HEK293 (cell line): ENCODE measurements at regions not wholly inside any gene's neighbourhood (a gene's known extent, or its start where the extent isn't known, plus 50 kb on each side); places are given as distances from the start of the nearest gene placed in this dataset.

Experiments used
- CTCF ChIA-PET: fragments of 350-600 bp; formaldehyde crosslinking; extraction: SDS; loops from one replicate; lab custom pipeline; 2021; ENCODE audit warnings: antibody characterized with exemption; lab: Yijun Ruan, JAX
- POLR2A ChIA-PET: fragments of 300-600 bp; formaldehyde crosslinking; extraction: SDS; loops from one replicate; lab custom pipeline; 2020; ENCODE audit warnings: antibody characterized with exemption, inconsistent platforms; lab: Yijun Ruan, JAX
- H3K27ac ChIP-seq: fragments of 200-500 bp; sonication (Bioruptor generic); 2 replicates; pipeline ENCODE4 v1.5.1; 2014; ENCODE audit warnings: low read depth, low read length, control low read depth, inconsistent platforms; ENCODE audit errors: extremely low read depth
- H3K36me3 ChIP-seq, 2 experiments: fragments of 200-500 bp in 1 of 2; sonication (Bioruptor generic) in 1 of 2; 1 replicate in 1 of 2; 2 replicates in 1 of 2; pipeline ENCODE4 v1.5.1; 2014 to 2017; ENCODE audit warnings: inconsistent platforms in 2 of 2, low read length in 2 of 2; ENCODE audit not compliant: control insufficient read depth in 2 of 2, insufficient read depth in 1 of 2
- H3K4me1 ChIP-seq: fragments of 200-500 bp; sonication (Bioruptor generic); 2 replicates; pipeline ENCODE4 v1.5.1; 2014; ENCODE audit warnings: mild to moderate bottlenecking, low read length, inconsistent platforms; ENCODE audit not compliant: control insufficient read depth, insufficient read depth
- H3K4me3 ChIP-seq: 2 replicates; pipeline ENCODE4 v1.5.1; 2011; ENCODE audit warnings: low read depth, mild to moderate bottlenecking, control low read depth, low read length, moderate library complexity
- H3K9me3 ChIP-seq: fragments of 200-500 bp; sonication (Bioruptor generic); 2 replicates; pipeline ENCODE4 v1.5.1; 2014; ENCODE audit warnings: low read depth, low read length, inconsistent platforms; ENCODE audit not compliant: control insufficient read depth, insufficient read depth
- FEZF1 ChIP-seq: fragments of 450-650 bp; formaldehyde crosslinking; IDR thresholded peaks from 2 replicates; pipeline ENCODE4 v1.5.1; 2016; ENCODE audit warnings: missing biosample characterization, missing genetic modification characterization
- KLF1 ChIP-seq: fragments of 450-650 bp; formaldehyde crosslinking; IDR thresholded peaks from 2 replicates; pipeline ENCODE4 v1.5.1; 2016; ENCODE audit warnings: missing biosample characterization, missing genetic modification characterization
- TCF7L2 ChIP-seq: IDR thresholded peaks from 2 replicates; pipeline ENCODE4 v1.6.1; 2011; ENCODE audit warnings: low read depth, mild to moderate bottlenecking, inconsistent platforms, low read length, moderate library complexity, borderline replicate concordance
- YY1 ChIP-seq: fragments of 450-650 bp; formaldehyde crosslinking; IDR thresholded peaks from 2 replicates; pipeline ENCODE4 v1.5.1; 2018; ENCODE audit warnings: missing biosample characterization, missing genetic modification characterization
- ZBTB20 ChIP-seq: fragments of 450-650 bp; formaldehyde crosslinking; IDR thresholded peaks from 2 replicates; pipeline ENCODE4 v1.5.1; 2016; ENCODE audit warnings: missing biosample characterization, missing genetic modification characterization
- ZIC2 ChIP-seq: fragments of 450-650 bp; formaldehyde crosslinking; IDR thresholded peaks from 2 replicates; pipeline ENCODE4 v1.5.1; 2016; ENCODE audit warnings: missing biosample characterization, missing genetic modification characterization
- ZNF10 ChIP-seq: fragments of 450-650 bp; formaldehyde crosslinking; IDR thresholded peaks from 2 replicates; pipeline ENCODE4 v1.5.1; 2017; ENCODE audit warnings: missing biosample characterization, missing genetic modification characterization
- ZNF133 ChIP-seq: fragments of 450-650 bp; formaldehyde crosslinking; IDR thresholded peaks from 2 replicates; pipeline ENCODE4 v1.5.1; 2016; ENCODE audit warnings: missing biosample characterization, missing genetic modification characterization
- ZNF155 ChIP-seq: fragments of 450-650 bp; formaldehyde crosslinking; IDR thresholded peaks from 2 replicates; pipeline ENCODE4 v1.5.1; 2016; ENCODE audit warnings: missing biosample characterization, missing genetic modification characterization
- ZNF2 ChIP-seq: fragments of 450-650 bp; formaldehyde crosslinking; IDR thresholded peaks from 2 replicates; pipeline ENCODE4 v1.5.1; 2016; ENCODE audit warnings: missing biosample characterization, missing genetic modification characterization
- ZNF24 ChIP-seq: fragments of 450-650 bp; formaldehyde crosslinking; IDR thresholded peaks from 2 replicates; pipeline ENCODE4 v1.5.1; 2016; ENCODE audit warnings: missing biosample characterization, missing genetic modification characterization
- ZNF37A ChIP-seq: fragments of 450-650 bp; IDR thresholded peaks from 2 replicates; pipeline ENCODE4 v1.5.1; 2018; ENCODE audit warnings: missing biosample characterization, missing genetic modification characterization
- ZNF404 ChIP-seq: fragments of 450-650 bp; formaldehyde crosslinking; IDR thresholded peaks from 2 replicates; pipeline ENCODE4 v1.5.1; 2017; ENCODE audit warnings: missing biosample characterization, missing genetic modification characterization
- ZNF544 ChIP-seq: fragments of 450-650 bp; formaldehyde crosslinking; IDR thresholded peaks from 2 replicates; pipeline ENCODE4 v1.5.0; 2017; ENCODE audit warnings: missing biosample characterization, missing genetic modification characterization
- ZNF623 ChIP-seq: fragments of 450-650 bp; formaldehyde crosslinking; IDR thresholded peaks from 2 replicates; pipeline ENCODE4 v1.5.1; 2016; ENCODE audit warnings: missing biosample characterization, missing genetic modification characterization
- ZNF660 ChIP-seq: fragments of 450-650 bp; IDR thresholded peaks from 2 replicates; pipeline ENCODE4 v1.5.1; 2018; ENCODE audit warnings: missing biosample characterization, mild to moderate bottlenecking, missing genetic modification characterization
- ZNF76 ChIP-seq: fragments of 450-650 bp; formaldehyde crosslinking; IDR thresholded peaks from 2 replicates; pipeline ENCODE4; 2016; ENCODE audit warnings: low read depth, missing biosample characterization, missing genetic modification characterization, borderline replicate concordance
- ZNF830 ChIP-seq: fragments of 450-650 bp; IDR thresholded peaks from 2 replicates; pipeline ENCODE4 v1.5.0; 2018; ENCODE audit warnings: missing biosample characterization, missing genetic modification characterization, low read depth, mild to moderate bottlenecking, moderate library complexity
- TF ChIP-seq, protein P1 (sequence below): fragments of 450-650 bp; IDR thresholded peaks from 2 replicates; pipeline ENCODE4 v1.5.1; 2018; ENCODE audit warnings: missing biosample characterization, mild to moderate bottlenecking, missing genetic modification characterization
- TF ChIP-seq, protein P2 (sequence below): fragments of 450-650 bp; formaldehyde crosslinking; IDR thresholded peaks from 2 replicates; pipeline ENCODE4 v1.5.1; 2016; ENCODE audit warnings: missing biosample characterization, missing genetic modification characterization
- TF ChIP-seq, protein P3 (sequence below): fragments of 450-650 bp; formaldehyde crosslinking; conservative IDR thresholded peaks from 2 replicates; pipeline ENCODE4 v1.5.1; 2016; ENCODE audit warnings: low read depth, missing biosample characterization, missing genetic modification characterization
- TF ChIP-seq, protein P4 (sequence below): fragments of 450-650 bp; formaldehyde crosslinking; IDR thresholded peaks from 2 replicates; pipeline ENCODE4 v1.5.1; 2016; ENCODE audit warnings: missing biosample characterization, missing genetic modification characterization

DNA sequence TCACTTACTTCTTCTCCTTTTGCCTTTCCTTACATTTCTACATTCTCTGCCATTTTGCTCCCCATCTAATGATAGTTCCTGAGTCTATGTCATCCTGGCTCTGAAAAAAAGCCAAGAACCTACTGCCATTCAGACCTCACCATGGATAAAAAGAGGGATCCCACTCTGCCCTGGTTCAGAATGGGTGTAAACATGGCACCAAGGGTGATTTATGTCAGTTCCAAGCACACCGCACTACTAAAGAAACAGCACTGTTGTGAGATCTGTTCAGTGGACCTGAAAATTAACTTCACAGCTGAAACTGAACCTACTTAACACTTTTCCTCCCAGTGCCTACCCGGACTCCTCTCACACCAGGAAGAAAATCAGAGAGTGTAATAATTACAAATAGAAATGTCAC is 72.3 kb upstream of the NTPCR start:
- Histone ChIP-seq H3K4me3 (no peak overlapping the region), H3K36me3 (no peaks in the 10 kb centered on the region), H3K27ac (no peak overlapping the region), H3K9me3 (no peaks in the 10 kb centered on the region), H3K4me1 (no peaks in the 10 kb centered on the region)
- TF ChIP-seq YY1 (tag by site-specific recombination): no peak
- no peak for TF ChIP-seq ZBTB20
- no peak for TF ChIP-seq ZNF544 (tag by site-specific recombination)
- TF ChIP-seq ZNF10 (tag by site-specific recombination): no peak
- no peak for TF ChIP-seq FEZF1 (tag by site-specific recombination)
- TF ChIP-seq ZNF76 (tag by site-specific recombination): no peak
- TF ChIP-seq ZIC2 (tag by site-specific recombination): no peak
- TF ChIP-seq ZNF623 (tag by site-specific recombination): no peak
- CTCF ChIA-PET: interaction anchor here (0.6 to 5.4 kb wide), 8 partner anchors 9 to 365 kb away, joined by 3 to 70 read pairs (median 5); no protein-coding TSS in a partner anchor
- POLR2A ChIA-PET: interaction anchor here (1.0 to 2.0 kb wide), 2 partner anchors 9 to 14 kb away, joined by 3 to 8 read pairs; no protein-coding TSS in a partner anchor

DNA sequence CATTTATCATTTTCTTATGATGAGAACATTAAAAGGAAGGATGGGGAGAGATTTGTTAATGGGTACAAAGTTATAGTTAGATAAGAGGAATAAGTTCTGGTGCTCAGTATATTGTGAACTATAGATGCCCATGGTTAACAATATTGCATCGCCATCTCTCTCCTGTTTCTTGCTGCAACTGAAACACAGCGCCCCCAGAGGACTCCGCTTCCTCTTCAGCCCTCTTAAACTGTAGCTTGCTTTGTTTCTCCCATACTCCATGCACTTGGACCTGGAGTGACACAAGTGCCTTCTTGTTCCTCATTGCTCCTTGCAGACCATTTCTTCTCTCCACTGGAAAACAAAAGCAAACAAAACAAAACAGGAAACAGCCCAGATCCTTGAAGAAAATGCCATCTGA is 70.1 kb upstream of the NTPCR start:
- Histone ChIP-seq H3K4me1 (no peaks in the 10 kb centered on the region), H3K27ac (no peak overlapping the region), H3K36me3 (no peaks in the 10 kb centered on the region), H3K9me3 (no peaks in the 10 kb centered on the region), H3K4me3 (no peak overlapping the region)
- TF ChIP-seq ZNF830 (tag by site-specific recombination): no peak
- TF ChIP-seq TCF7L2: no peak
- no peak for TF ChIP-seq ZNF155 (tag by site-specific recombination)
- TF ChIP-seq, protein P1, sequence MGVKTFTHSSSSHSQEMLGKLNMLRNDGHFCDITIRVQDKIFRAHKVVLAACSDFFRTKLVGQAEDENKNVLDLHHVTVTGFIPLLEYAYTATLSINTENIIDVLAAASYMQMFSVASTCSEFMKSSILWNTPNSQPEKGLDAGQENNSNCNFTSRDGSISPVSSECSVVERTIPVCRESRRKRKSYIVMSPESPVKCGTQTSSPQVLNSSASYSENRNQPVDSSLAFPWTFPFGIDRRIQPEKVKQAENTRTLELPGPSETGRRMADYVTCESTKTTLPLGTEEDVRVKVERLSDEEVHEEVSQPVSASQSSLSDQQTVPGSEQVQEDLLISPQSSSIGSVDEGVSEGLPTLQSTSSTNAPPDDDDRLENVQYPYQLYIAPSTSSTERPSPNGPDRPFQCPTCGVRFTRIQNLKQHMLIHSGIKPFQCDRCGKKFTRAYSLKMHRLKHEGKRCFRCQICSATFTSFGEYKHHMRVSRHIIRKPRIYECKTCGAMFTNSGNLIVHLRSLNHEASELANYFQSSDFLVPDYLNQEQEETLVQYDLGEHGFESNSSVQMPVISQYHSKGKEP (tag by site-specific recombination): peak; percentile 62; the same call in 1 of the 2 replicates
- TF ChIP-seq, protein P2, sequence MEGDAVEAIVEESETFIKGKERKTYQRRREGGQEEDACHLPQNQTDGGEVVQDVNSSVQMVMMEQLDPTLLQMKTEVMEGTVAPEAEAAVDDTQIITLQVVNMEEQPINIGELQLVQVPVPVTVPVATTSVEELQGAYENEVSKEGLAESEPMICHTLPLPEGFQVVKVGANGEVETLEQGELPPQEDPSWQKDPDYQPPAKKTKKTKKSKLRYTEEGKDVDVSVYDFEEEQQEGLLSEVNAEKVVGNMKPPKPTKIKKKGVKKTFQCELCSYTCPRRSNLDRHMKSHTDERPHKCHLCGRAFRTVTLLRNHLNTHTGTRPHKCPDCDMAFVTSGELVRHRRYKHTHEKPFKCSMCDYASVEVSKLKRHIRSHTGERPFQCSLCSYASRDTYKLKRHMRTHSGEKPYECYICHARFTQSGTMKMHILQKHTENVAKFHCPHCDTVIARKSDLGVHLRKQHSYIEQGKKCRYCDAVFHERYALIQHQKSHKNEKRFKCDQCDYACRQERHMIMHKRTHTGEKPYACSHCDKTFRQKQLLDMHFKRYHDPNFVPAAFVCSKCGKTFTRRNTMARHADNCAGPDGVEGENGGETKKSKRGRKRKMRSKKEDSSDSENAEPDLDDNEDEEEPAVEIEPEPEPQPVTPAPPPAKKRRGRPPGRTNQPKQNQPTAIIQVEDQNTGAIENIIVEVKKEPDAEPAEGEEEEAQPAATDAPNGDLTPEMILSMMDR (tag by site-specific recombination): peak; percentile 62; the same call in 1 of the 2 replicates
- TF ChIP-seq ZNF133 (tag by site-specific recombination): no peak
- peak; percentile 80 for TF ChIP-seq ZNF2 (tag by site-specific recombination)
- peak; percentile 51; the same call in 1 of the 2 replicates for TF ChIP-seq ZNF660 (tag by site-specific recombination)
- TF ChIP-seq, protein P3, sequence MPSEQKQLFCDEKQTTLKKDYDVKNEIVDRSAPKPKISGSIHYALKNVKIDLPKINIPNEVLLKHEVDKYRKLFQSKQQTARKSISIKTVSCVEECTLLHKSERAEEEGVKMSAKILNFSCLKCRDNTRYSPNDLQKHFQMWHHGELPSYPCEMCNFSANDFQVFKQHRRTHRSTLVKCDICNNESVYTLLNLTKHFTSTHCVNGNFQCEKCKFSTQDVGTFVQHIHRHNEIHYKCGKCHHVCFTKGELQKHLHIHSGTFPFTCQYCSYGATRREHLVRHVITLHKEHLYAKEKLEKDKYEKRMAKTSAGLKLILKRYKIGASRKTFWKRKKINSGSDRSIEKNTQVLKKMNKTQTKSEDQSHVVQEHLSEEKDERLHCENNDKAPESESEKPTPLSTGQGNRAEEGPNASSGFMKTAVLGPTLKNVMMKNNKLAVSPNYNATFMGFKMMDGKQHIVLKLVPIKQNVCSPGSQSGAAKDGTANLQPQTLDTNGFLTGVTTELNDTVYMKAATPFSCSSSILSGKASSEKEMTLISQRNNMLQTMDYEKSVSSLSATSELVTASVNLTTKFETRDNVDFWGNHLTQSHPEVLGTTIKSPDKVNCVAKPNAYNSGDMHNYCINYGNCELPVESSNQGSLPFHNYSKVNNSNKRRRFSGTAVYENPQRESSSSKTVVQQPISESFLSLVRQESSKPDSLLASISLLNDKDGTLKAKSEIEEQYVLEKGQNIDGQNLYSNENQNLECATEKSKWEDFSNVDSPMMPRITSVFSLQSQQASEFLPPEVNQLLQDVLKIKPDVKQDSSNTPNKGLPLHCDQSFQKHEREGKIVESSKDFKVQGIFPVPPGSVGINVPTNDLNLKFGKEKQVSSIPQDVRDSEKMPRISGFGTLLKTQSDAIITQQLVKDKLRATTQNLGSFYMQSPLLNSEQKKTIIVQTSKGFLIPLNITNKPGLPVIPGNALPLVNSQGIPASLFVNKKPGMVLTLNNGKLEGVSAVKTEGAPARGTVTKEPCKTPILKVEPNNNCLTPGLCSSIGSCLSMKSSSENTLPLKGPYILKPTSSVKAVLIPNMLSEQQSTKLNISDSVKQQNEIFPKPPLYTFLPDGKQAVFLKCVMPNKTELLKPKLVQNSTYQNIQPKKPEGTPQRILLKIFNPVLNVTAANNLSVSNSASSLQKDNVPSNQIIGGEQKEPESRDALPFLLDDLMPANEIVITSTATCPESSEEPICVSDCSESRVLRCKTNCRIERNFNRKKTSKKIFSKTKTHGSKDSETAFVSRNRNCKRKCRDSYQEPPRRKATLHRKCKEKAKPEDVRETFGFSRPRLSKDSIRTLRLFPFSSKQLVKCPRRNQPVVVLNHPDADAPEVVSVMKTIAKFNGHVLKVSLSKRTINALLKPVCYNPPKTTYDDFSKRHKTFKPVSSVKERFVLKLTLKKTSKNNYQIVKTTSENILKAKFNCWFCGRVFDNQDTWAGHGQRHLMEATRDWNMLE (tag by site-specific recombination): no peak
- TF ChIP-seq KLF1 (tag by site-specific recombination): no peak
- TF ChIP-seq, protein P4, sequence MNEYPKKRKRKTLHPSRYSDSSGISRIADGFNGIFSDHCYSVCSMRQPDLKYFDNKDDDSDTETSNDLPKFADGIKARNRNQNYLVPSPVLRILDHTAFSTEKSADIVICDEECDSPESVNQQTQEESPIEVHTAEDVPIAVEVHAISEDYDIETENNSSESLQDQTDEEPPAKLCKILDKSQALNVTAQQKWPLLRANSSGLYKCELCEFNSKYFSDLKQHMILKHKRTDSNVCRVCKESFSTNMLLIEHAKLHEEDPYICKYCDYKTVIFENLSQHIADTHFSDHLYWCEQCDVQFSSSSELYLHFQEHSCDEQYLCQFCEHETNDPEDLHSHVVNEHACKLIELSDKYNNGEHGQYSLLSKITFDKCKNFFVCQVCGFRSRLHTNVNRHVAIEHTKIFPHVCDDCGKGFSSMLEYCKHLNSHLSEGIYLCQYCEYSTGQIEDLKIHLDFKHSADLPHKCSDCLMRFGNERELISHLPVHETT (tag by site-specific recombination): no peak
- TF ChIP-seq ZNF404: no peak
- TF ChIP-seq ZNF37A (tag by site-specific recombination): no peak
- 0 out of 2 replicates have a peak, but pooled peaks have one; percentile 15 for TF ChIP-seq ZNF24 (tag by site-specific recombination)
- ChIA-PET CTCF (interaction anchor here (0.5 to 5.4 kb wide), 20 partner anchors 11 to 1432 kb away, joined by 3 to 70 read pairs (median 5); no protein-coding TSS in a partner anchor), POLR2A (interaction anchor here (1.0 kb wide), 1 partner anchor 11 kb away, joined by 6 read pairs; no protein-coding TSS in a partner anchor)
